AG04450 (cell line): ENCODE measurements at regions not wholly inside any gene's neighbourhood (a gene's known extent, or its start where the extent isn't known, plus 50 kb on each side); places are given as distances from the start of the nearest gene placed in this dataset.
"Not testable (repeated sequence)": the region's sequence is repeated elsewhere in the genome, so short reads cannot be mapped to it uniquely, and the experiment has no call there.

Experiments
- CTCF ChIA-PET: fragments of 300-600, 350-600 bp; formaldehyde crosslinking; extraction: SDS; loops from one replicate; lab custom pipeline; 2022; ENCODE audit warnings: antibody characterized with exemption, inconsistent platforms; lab: Charles Lee
- POLR2A ChIA-PET: fragments of 350-600 bp; formaldehyde crosslinking; extraction: SDS; loops from one replicate; lab custom pipeline; 2021; ENCODE audit warnings: antibody characterized with exemption, inconsistent platforms; lab: Yijun Ruan, JAX
- DNase-seq: peaks from one replicate; pipeline ENCODE4 v3.0.0-alpha.2; 2011; ENCODE audit warnings: low read depth, low spot score
- H3K27ac ChIP-seq: one replicate; pipeline ENCODE4 v1.5.1; 2012; ENCODE audit warnings: low read depth, low read length, control low read depth
- H3K27me3 ChIP-seq: one replicate; pipeline ENCODE4 v1.6.0; 2012; ENCODE audit warnings: low read length; ENCODE audit not compliant: control insufficient read depth, insufficient read depth
- H3K4me3 ChIP-seq: 2 replicates; pipeline ENCODE4 v1.5.1; 2011; ENCODE audit warnings: mild to moderate bottlenecking, low read depth, low read length, control low read depth
- H3K9me3 ChIP-seq: 2 replicates; pipeline ENCODE4 v1.5.1; 2012; ENCODE audit warnings: low read length; ENCODE audit not compliant: control insufficient read depth, insufficient read depth
- TF ChIP-seq, protein P1 (sequence below): IDR thresholded peaks from 2 replicates; pipeline ENCODE4 v1.5.1; 2011; ENCODE audit warnings: low read depth, low read length, control low read depth, inconsistent platforms

DNA sequence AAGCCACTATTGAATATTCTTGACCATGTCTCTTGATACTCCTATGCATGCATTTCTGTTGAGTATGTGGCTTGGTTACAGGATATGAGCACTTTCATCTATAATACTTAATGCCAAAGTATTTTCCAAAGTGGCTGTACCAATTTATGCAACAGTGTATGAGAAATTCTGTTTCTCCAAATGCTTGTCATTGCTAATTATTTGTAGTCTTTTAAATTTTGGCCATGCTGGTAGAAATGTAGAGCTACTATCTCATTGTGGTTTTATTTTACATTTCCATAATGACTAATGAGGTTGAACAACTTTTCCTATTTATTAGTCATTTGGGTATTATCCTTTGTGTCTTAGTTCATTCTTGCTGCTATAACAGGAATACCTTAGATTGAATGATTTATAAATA, 71.4 kb upstream of the TSPAN2 start:
- Histone ChIP-seq H3K27me3 (no peaks in the 10 kb centered on the region), H3K4me3 (no peak overlapping the region), H3K27ac (no peak overlapping the region), H3K9me3 (no peaks in the 10 kb centered on the region)
- CTCF ChIA-PET, result interaction anchor here (0.6 kb wide), 1 partner anchor 78 kb away, joined by 3 read pairs; no protein-coding TSS in a partner anchor
- TF ChIP-seq, protein P1, sequence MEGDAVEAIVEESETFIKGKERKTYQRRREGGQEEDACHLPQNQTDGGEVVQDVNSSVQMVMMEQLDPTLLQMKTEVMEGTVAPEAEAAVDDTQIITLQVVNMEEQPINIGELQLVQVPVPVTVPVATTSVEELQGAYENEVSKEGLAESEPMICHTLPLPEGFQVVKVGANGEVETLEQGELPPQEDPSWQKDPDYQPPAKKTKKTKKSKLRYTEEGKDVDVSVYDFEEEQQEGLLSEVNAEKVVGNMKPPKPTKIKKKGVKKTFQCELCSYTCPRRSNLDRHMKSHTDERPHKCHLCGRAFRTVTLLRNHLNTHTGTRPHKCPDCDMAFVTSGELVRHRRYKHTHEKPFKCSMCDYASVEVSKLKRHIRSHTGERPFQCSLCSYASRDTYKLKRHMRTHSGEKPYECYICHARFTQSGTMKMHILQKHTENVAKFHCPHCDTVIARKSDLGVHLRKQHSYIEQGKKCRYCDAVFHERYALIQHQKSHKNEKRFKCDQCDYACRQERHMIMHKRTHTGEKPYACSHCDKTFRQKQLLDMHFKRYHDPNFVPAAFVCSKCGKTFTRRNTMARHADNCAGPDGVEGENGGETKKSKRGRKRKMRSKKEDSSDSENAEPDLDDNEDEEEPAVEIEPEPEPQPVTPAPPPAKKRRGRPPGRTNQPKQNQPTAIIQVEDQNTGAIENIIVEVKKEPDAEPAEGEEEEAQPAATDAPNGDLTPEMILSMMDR, result no peak
- no peak for DNase-seq
- POLR2A ChIA-PET, result no interaction called here

DNA sequence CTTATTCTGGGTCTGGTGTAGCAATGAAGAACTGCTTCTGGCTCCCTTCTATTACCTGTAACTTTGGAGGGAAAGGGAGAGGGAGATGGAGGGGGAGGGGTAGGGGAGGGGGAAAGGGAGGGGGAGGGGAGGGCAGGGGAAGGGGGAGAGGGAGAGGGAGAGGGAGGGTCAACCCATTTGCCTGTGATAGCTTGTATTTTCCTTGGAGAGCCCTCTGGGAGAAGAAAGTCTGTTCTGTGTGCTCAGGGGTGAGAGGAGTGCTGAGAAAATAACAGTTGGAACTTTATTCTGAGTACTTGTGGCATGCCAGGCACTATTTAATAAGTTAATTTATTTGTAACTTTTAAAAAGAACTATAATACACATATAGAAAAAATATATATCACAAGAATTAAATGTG, 70.7 kb upstream of the TSPAN2 start:
- Histone ChIP-seq H3K4me3 (no peak overlapping the region), H3K27ac (no peak overlapping the region), H3K9me3 (no peaks in the 10 kb centered on the region), H3K27me3 (no peaks in the 10 kb centered on the region)
- ChIA-PET CTCF (interaction anchor here (0.9 kb wide), 1 partner anchor 17 kb away, joined by 4 read pairs; no protein-coding TSS in a partner anchor), POLR2A (no interaction called here)
- no peak for DNase-seq
- TF ChIP-seq, protein P1, result no peak

DNA sequence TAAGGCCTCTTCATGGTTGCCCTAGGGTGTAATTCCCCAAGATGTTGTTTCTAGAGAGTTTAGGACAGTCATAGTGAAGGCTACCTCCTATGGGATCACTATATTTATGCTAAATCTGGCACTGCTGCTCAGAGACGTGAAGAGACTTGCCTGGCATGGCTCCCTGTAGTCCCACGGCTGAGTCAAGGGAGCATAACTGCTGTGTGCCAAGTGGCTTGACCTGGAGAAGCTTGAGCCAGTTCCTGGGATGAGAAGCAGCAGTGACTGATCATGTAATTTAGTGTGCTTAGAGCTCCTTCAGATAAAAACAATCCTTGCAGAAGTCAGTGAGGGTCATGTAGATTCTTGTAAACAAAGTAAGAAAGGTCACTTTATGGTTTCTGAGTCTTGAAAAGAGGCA, 68.9 kb upstream of the TSPAN2 start:
- ChIA-PET CTCF (interaction anchor here (1.3 to 1.5 kb wide), 3 partner anchors 16 to 437 kb away, joined by 4 to 6 read pairs (median 5); no protein-coding TSS in a partner anchor), POLR2A (no interaction called here)
- TF ChIP-seq, protein P1, result no peak
- H3K27me3 ChIP-seq, result no peaks in the 10 kb centered on the region
- H3K27ac ChIP-seq, result no peak overlapping the region
- DNase-seq, result no peak
- H3K4me3 ChIP-seq, result no peak overlapping the region
- H3K9me3 ChIP-seq, result no peaks in the 10 kb centered on the region

DNA sequence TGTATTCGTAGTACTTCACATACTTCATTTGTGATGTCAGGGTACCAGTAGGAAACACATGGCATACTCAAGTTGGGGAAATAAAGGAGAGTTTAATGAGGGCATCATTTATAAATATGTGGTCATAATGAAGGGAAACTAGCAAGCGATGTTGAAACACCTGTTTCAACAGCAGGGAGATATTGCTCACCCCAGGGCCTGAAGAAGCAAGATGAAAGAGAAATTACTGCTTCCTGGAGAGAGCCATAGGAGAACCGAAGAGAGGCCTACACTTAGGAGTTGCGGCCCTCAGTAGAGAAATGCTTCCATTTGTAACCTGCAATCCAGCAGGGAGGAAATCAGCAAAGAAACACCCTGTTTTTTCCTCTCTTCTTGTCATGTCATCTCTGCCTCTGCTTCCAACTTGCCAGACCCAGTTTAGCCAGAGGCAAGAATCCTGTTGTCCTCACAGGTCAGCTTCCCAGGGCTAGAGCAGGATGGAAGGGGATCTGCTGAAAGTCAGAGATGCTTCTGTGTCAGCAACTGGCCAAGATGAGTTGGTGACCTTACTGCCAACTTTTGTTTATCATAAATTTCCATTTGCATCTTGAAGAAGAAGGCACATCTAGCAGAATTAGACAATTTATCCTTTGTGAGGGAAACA, 67.6 kb upstream of the TSPAN2 start:
- POLR2A ChIA-PET, result no interaction called here
- Histone ChIP-seq H3K27ac (no peak overlapping the region), H3K4me3 (no peak overlapping the region), H3K27me3 (no peaks in the 10 kb centered on the region), H3K9me3 (no peaks in the 10 kb centered on the region)
- TF ChIP-seq, protein P1, result no peak
- no peak for DNase-seq
- CTCF ChIA-PET, result interaction anchor here (1.3 to 1.5 kb wide), 3 partner anchors 15 to 438 kb away, joined by 4 to 6 read pairs (median 5); no protein-coding TSS in a partner anchor

DNA sequence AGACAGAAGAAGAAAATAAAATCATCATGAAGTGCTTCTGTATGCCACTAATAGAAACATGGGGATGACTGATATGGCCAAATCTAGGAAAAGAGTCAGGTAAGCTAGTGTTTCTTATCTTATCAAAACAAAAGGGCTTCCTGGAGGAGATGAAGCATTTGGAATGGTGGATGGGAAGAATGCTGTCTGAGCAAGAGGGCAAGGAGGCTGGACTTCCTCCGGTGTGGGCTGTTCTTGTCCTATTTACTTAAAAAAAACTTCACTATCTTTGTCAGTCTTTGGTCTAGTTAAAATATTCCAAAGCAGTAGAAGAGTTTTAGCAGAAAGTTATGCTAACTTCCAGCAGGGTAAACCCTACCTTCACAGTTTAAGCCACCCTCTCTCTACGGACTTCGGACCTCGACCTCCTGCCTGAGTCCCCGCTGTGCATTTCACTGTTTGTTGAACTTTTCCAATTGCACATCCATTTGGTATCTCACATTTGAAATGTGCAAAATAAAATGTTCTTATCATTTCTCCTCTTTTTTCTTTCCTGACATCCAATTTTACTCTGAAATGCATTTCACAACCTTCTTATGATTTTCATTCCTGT, 64.8 kb upstream of the TSPAN2 start:
- TF ChIP-seq, protein P1, result no peak
- Histone ChIP-seq H3K27me3 (no peaks in the 10 kb centered on the region), H3K27ac (no peak overlapping the region), H3K9me3 (no peaks in the 10 kb centered on the region), H3K4me3 (no peak overlapping the region)
- ChIA-PET POLR2A (no interaction called here), CTCF (no interaction called here)
- no peak for DNase-seq

DNA sequence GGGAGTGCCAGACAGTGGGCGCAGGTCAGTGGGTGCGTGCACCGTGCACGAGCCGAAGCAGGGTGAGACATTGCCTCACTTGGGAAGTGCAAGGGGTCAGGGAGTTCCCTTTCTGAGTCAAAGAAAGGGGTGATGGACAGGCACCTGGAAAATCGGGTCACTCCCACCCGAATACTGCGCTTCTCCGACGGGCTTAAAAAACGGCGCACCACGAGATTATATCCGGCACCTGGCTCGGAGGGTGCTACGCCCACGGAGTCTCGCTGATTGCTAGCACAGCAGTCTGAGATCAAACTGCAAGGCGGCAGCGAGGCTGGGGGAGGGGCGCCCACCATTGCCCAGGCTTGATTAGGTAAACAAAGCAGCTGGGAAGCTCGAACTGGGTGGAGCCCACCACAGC, 58.6 kb upstream of the TSPAN2 start:
- CTCF ChIA-PET, result interaction anchor here (1.4 kb wide), 1 partner anchor 321 kb away, joined by 3 read pairs; no protein-coding TSS in a partner anchor
- H3K9me3 ChIP-seq, H3K4me3 ChIP-seq, DNase-seq, H3K27me3 ChIP-seq, H3K27ac ChIP-seq, POLR2A ChIA-PET: not testable (repeated sequence)
